Ishikawa (cell line): ENCODE measurements at regions not wholly inside any gene's neighbourhood (a gene's known extent, or its start where the extent isn't known, plus 50 kb on each side); places are given as distances from the start of the nearest gene placed in this dataset.

ENCODE experiments used
- CEBPB ChIP-seq: IDR thresholded peaks from 2 replicates; pipeline ENCODE4 v1.6.1; 2012
- CREB1 ChIP-seq: IDR thresholded peaks from 2 replicates; pipeline ENCODE4 v1.6.1; 2012; ENCODE audit warnings: low read depth
- EGR1 ChIP-seq: IDR thresholded peaks from 2 replicates; pipeline ENCODE4 v1.6.1; 2012
- EP300 ChIP-seq: IDR thresholded peaks from 2 replicates; pipeline ENCODE4 v1.6.1; 2012; ENCODE audit warnings: borderline replicate concordance
- FOXM1 ChIP-seq: IDR thresholded peaks from 2 replicates; pipeline ENCODE4 v1.6.1; 2012; ENCODE audit warnings: low read depth, borderline replicate concordance
- NFIC ChIP-seq: IDR thresholded peaks from 2 replicates; pipeline ENCODE4 v1.6.1; 2012
- RAD21 ChIP-seq: IDR thresholded peaks from 2 replicates; pipeline ENCODE4 v1.6.1; 2012; ENCODE audit warnings: low read depth
- TAF1 ChIP-seq: IDR thresholded peaks from 2 replicates; pipeline ENCODE4 v1.6.1; 2012; ENCODE audit warnings: low read depth, mild to moderate bottlenecking
- TCF12 ChIP-seq: IDR thresholded peaks from 2 replicates; pipeline ENCODE4 v1.6.1; 2012; ENCODE audit warnings: low read depth
- TEAD4 ChIP-seq: IDR thresholded peaks from 2 replicates; pipeline ENCODE4 v1.6.1; 2012
- YY1 ChIP-seq: IDR thresholded peaks from 2 replicates; pipeline ENCODE4 v1.6.1; 2012; ENCODE audit warnings: low read depth
- ZBTB7A ChIP-seq: IDR thresholded peaks from 2 replicates; pipeline ENCODE4 v1.6.1; 2012; ENCODE audit warnings: low read depth
- TF ChIP-seq, protein P1 (sequence below): IDR thresholded peaks from 2 replicates; pipeline ENCODE4 v1.6.1; 2012
- TF ChIP-seq, protein P2 (sequence below): IDR thresholded peaks from 2 replicates; pipeline ENCODE4 v1.6.1; 2012
- TF ChIP-seq, protein P3 (sequence below): IDR thresholded peaks from 2 replicates; pipeline ENCODE4 v1.6.1; 2012; ENCODE audit warnings: low read depth, mild to moderate bottlenecking

DNA sequence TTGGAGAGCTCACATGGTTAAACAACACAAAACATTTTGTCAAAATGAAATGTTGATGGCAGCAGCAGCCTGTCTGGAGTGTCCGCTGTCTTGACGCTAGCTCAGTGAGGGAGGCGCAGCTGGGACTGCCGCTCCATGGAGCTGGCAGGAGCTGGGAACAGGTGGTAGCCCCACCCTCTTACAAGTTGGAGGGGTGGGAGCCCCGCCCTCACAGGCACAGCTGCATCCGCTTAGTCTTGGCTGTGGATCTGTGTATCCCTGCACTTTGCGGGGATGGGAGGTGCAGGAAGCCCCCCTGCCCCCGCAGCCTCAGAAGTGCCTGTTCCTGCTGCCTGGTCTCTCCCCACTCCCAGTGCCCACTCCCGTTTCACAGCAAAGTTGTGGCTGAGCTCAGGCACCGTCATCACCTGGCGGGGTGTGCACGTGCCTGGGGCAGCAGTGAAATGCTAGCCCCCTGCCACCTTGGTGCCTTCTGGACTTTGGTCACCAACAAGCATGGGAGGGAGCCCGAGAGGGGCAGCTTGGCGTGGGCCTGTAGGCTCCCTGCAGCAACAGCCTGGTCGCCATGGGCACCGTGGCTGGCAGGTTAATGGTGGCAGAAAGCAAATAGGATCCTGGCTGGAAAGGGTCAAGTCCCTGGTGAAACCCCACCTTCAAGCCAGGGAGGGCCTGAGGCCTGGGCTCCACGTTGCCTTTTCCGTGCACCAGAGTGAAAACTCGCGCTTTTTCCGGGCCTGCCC is 53.8 kb upstream of the CADM2 start:
- TF ChIP-seq, protein P1, sequence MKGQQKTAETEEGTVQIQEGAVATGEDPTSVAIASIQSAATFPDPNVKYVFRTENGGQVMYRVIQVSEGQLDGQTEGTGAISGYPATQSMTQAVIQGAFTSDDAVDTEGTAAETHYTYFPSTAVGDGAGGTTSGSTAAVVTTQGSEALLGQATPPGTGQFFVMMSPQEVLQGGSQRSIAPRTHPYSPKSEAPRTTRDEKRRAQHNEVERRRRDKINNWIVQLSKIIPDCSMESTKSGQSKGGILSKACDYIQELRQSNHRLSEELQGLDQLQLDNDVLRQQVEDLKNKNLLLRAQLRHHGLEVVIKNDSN = no peak
- TF ChIP-seq TEAD4 (no peak), TCF12 (no peak), ZBTB7A (no peak), TAF1 (no peak), RAD21 (no peak), FOXM1 (no peak), CREB1 (no peak), YY1 (no peak), CEBPB (no peak), EP300 (no peak), NFIC (no peak), EGR1 (no peak)
- TF ChIP-seq, protein P2, sequence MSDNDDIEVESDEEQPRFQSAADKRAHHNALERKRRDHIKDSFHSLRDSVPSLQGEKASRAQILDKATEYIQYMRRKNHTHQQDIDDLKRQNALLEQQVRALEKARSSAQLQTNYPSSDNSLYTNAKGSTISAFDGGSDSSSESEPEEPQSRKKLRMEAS = no peak
- TF ChIP-seq, protein P3, sequence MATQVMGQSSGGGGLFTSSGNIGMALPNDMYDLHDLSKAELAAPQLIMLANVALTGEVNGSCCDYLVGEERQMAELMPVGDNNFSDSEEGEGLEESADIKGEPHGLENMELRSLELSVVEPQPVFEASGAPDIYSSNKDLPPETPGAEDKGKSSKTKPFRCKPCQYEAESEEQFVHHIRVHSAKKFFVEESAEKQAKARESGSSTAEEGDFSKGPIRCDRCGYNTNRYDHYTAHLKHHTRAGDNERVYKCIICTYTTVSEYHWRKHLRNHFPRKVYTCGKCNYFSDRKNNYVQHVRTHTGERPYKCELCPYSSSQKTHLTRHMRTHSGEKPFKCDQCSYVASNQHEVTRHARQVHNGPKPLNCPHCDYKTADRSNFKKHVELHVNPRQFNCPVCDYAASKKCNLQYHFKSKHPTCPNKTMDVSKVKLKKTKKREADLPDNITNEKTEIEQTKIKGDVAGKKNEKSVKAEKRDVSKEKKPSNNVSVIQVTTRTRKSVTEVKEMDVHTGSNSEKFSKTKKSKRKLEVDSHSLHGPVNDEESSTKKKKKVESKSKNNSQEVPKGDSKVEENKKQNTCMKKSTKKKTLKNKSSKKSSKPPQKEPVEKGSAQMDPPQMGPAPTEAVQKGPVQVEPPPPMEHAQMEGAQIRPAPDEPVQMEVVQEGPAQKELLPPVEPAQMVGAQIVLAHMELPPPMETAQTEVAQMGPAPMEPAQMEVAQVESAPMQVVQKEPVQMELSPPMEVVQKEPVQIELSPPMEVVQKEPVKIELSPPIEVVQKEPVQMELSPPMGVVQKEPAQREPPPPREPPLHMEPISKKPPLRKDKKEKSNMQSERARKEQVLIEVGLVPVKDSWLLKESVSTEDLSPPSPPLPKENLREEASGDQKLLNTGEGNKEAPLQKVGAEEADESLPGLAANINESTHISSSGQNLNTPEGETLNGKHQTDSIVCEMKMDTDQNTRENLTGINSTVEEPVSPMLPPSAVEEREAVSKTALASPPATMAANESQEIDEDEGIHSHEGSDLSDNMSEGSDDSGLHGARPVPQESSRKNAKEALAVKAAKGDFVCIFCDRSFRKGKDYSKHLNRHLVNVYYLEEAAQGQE = no peak

DNA sequence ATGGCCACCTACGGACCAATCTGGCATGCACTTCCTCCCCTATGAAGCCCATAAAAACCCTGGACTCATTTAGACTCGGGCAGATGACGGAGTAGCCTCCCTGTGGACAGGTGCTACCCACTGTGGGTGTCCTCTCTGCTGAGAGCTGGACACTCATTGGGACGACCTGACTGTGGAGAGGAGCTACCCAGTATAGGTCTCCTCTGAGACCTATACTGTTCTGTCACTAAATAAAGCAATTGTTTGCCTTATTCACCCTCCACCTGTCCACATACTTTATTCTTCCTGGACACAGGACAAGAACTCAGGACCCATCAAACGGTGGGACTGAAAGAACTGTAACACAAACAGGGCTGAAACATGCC is 53.3 kb upstream of the CADM2 start:
- TF ChIP-seq EP300 = no peak
- TF ChIP-seq YY1 = no peak
- no peak for TF ChIP-seq TEAD4
- TF ChIP-seq, protein P3 = no peak
- TF ChIP-seq RAD21 = no peak
- TF ChIP-seq CEBPB = no peak
- no peak for TF ChIP-seq TAF1
- TF ChIP-seq, protein P1 = no peak
- TF ChIP-seq EGR1 = no peak
- TF ChIP-seq, protein P2 = no peak
- TF ChIP-seq CREB1 = no peak
- no peak for TF ChIP-seq ZBTB7A
- TF ChIP-seq FOXM1 = no peak

GRCh38 chr3:84906065-84906464 is 52.7 kb upstream of the CADM2 start:
- TF ChIP-seq CEBPB (no peak), YY1 (no peak), CREB1 (no peak), ZBTB7A (no peak)
- TF ChIP-seq, protein P1 = no peak
- TF ChIP-seq, protein P3 = no peak
